H1 (cell line): ENCODE measurements at regions not wholly inside any gene's neighbourhood (a gene's known extent, or its start where the extent isn't known, plus 50 kb on each side); places are given as distances from the start of the nearest gene placed in this dataset.
"Not testable (repeated sequence)": the region's sequence is repeated elsewhere in the genome, so short reads cannot be mapped to it uniquely, and the experiment has no call there.

ENCODE experiments used
- CTCF ChIA-PET: fragments of 300-600 bp; sonication (Branson Sonifier 250); formaldehyde crosslinking; loops from one replicate; lab custom pipeline; 2021; ENCODE audit not compliant: partially characterized antibody; lab: Charles Lee
- POLR2A ChIA-PET: fragments of 300-600 bp; sonication (Branson Sonifier 250); formaldehyde crosslinking; loops from one replicate; lab custom pipeline; 2021; ENCODE audit warnings: inconsistent platforms; ENCODE audit not compliant: partially characterized antibody; lab: Charles Lee
- DNase-seq, 2 experiments: peaks; one replicate each; pipeline versions ENCODE4 v3.0.0 to v3.0.0-alpha.2; 2010 to 2022; ENCODE audit warnings: low spot score in 2 of 2, low read depth in 1 of 2, mixed read lengths in 1 of 2
- FAIRE-seq: peaks from 2 replicates; lab custom pipeline; 2011; peaks lifted over from hg19 to GRCh38; lab: Jason Lieb, UNC
- H2AFZ ChIP-seq: 2 replicates; pipeline ENCODE4 v1.8.1; 2012; ENCODE audit warnings: low read length, inconsistent platforms
- H2AK5ac ChIP-seq: 2 replicates; pipeline ENCODE4 v1.6.1; 2013; ENCODE audit warnings: low read depth, low read length
- H2BK120ac ChIP-seq: replicated peaks from 2 replicates; pipeline ENCODE3; 2013; ENCODE audit warnings: low read depth, low read length, inconsistent platforms
- H2BK12ac ChIP-seq: 2 replicates; pipeline ENCODE4 v1.6.1; 2013; ENCODE audit warnings: low read depth, low read length
- H2BK15ac ChIP-seq: 2 replicates; pipeline ENCODE4 v1.6.1; 2013; ENCODE audit warnings: low read length
- H2BK20ac ChIP-seq: 2 replicates; pipeline ENCODE4 v1.6.1; 2013; ENCODE audit warnings: low read length
- H2BK5ac ChIP-seq: 2 replicates; pipeline ENCODE4 v1.6.1; 2013; ENCODE audit warnings: low read depth, low read length
- H3K14ac ChIP-seq: 2 replicates; pipeline ENCODE4 v1.6.1; 2013; ENCODE audit warnings: inconsistent platforms; ENCODE audit not compliant: insufficient read length
- H3K18ac ChIP-seq: 2 replicates; pipeline ENCODE4 v1.6.1; 2013; ENCODE audit warnings: low read length; ENCODE audit errors: extremely low read depth
- H3K23ac ChIP-seq: 2 replicates; pipeline ENCODE4 v1.6.1; 2013; ENCODE audit warnings: inconsistent platforms; ENCODE audit not compliant: insufficient read length
- H3K23me2 ChIP-seq: 2 replicates; pipeline ENCODE4 v1.6.1; 2013; ENCODE audit warnings: low read depth, low read length
- H3K27ac ChIP-seq: 2 replicates; pipeline ENCODE4 v1.6.1; 2011; ENCODE audit warnings: low read depth, low read length, inconsistent platforms
- H3K27me3 ChIP-seq, 4 experiments: replicated peaks in 1 of 4; 1 replicate in 1 of 4; 2 replicates in 3 of 4; pipeline versions ENCODE4 v1.6.1 to v1.8.1; 2011 to 2013; ENCODE audit warnings: low read length in 3 of 4, mild to moderate bottlenecking in 3 of 4, inconsistent platforms in 2 of 4, mixed read lengths in 2 of 4, moderate library complexity in 1 of 4; ENCODE audit not compliant: control insufficient read depth in 3 of 4, insufficient read depth in 3 of 4; ENCODE audit errors: extremely low read depth in 1 of 4
- H3K36me3 ChIP-seq, 4 experiments: 2 replicates each; pipeline versions ENCODE4 v1.6.1 to v1.8.1; 2011 to 2013; ENCODE audit warnings: mild to moderate bottlenecking in 4 of 4, low read length in 3 of 4, moderate library complexity in 2 of 4, control low read depth in 1 of 4, inconsistent platforms in 1 of 4; ENCODE audit not compliant: insufficient read depth in 4 of 4, control insufficient read depth in 2 of 4
- H3K4ac ChIP-seq: replicated peaks from 2 replicates; pipeline ENCODE3; 2013; ENCODE audit warnings: low read length, low read depth, mixed read lengths, inconsistent platforms; ENCODE audit not compliant: insufficient read length
- H3K4me1 ChIP-seq, 4 experiments: replicated peaks in 1 of 4; 1 replicate in 1 of 4; 2 replicates in 3 of 4; pipeline versions ENCODE4 v1.6.1 to v1.8.1; 2011 to 2013; ENCODE audit warnings: low read length in 3 of 4, inconsistent platforms in 2 of 4, mixed read lengths in 1 of 4; ENCODE audit not compliant: insufficient read depth in 4 of 4, control insufficient read depth in 3 of 4
- H3K4me2 ChIP-seq, 2 experiments: 2 replicates each; pipeline versions ENCODE4 v1.6.1 to v1.8.1; 2011 to 2013; ENCODE audit warnings: low read depth in 2 of 2, low read length in 2 of 2, control low read depth in 1 of 2, inconsistent platforms in 1 of 2, mild to moderate bottlenecking in 1 of 2; ENCODE audit not compliant: insufficient read depth in 1 of 2
- H3K4me3 ChIP-seq, 4 experiments: fragments of 200-600, 300-600 bp in 1 of 4; sonication (generic), shearing (Covaris generic), sonication (Bioruptor Twin) in 1 of 4; 2 replicates each; pipeline versions ENCODE4 v1.5.1 to v1.8.1; 2011 to 2016; ENCODE audit warnings: low read length in 4 of 4, low read depth in 3 of 4, control low read depth in 2 of 4, inconsistent platforms in 2 of 4, mild to moderate bottlenecking in 2 of 4, mixed read lengths in 1 of 4, moderate library complexity in 1 of 4; ENCODE audit not compliant: insufficient read depth in 2 of 4; ENCODE audit errors: extremely low read depth in 1 of 4
- H3K56ac ChIP-seq: replicated peaks from 2 replicates; pipeline ENCODE3; 2013; ENCODE audit warnings: low read depth, mild to moderate bottlenecking, mixed read lengths, low read length, inconsistent platforms; ENCODE audit not compliant: insufficient read length
- H3K79me1 ChIP-seq: 2 replicates; pipeline ENCODE4 v1.6.1; 2013; ENCODE audit warnings: low read depth, low read length, control low read depth
- H3K79me2 ChIP-seq, 2 experiments: 2 replicates each; pipeline versions ENCODE4 v1.6.1 to v1.8.1; 2012 to 2013; ENCODE audit warnings: low read length in 2 of 2, mild to moderate bottlenecking in 2 of 2, inconsistent platforms in 1 of 2; ENCODE audit not compliant: insufficient read depth in 2 of 2, control insufficient read depth in 1 of 2
- H3K9ac ChIP-seq, 4 experiments: replicated peaks in 1 of 4; 1 replicate in 1 of 4; 2 replicates in 3 of 4; pipeline versions ENCODE4 v1.6.1 to v1.8.1; 2011 to 2013; ENCODE audit warnings: low read depth in 3 of 4, low read length in 3 of 4, control low read depth in 2 of 4, mild to moderate bottlenecking in 2 of 4, moderate library complexity in 2 of 4, inconsistent platforms in 1 of 4; ENCODE audit errors: extremely low read depth in 1 of 4
- H3K9me3 ChIP-seq, 2 experiments: 2 replicates each; pipeline versions ENCODE4 v1.6.1 to v1.8.1; 2012 to 2013; ENCODE audit warnings: mild to moderate bottlenecking in 2 of 2, moderate library complexity in 2 of 2, control low read depth in 1 of 2, inconsistent platforms in 1 of 2, low read depth in 1 of 2, low read length in 1 of 2, mixed read lengths in 1 of 2; ENCODE audit not compliant: insufficient read depth in 2 of 2
- H4K20me1 ChIP-seq, 2 experiments: replicated peaks in 1 of 2; 2 replicates each; pipeline versions ENCODE3 to v1.8.1; 2011 to 2013; ENCODE audit warnings: inconsistent platforms in 2 of 2, low read length in 2 of 2, mild to moderate bottlenecking in 1 of 2; ENCODE audit not compliant: insufficient read depth in 2 of 2, control insufficient read depth in 1 of 2
- H4K5ac ChIP-seq: 2 replicates; pipeline ENCODE4 v1.6.1; 2013; ENCODE audit warnings: low read length, low read depth, mixed read lengths, inconsistent platforms; ENCODE audit not compliant: insufficient read length
- H4K8ac ChIP-seq: 2 replicates; pipeline ENCODE4 v1.8.0; 2013; ENCODE audit warnings: mild to moderate bottlenecking, moderate library complexity, low read length, inconsistent platforms; ENCODE audit not compliant: insufficient read depth; ENCODE audit errors: extremely low read depth
- H4K91ac ChIP-seq: replicated peaks from 2 replicates; pipeline ENCODE3; 2013; ENCODE audit warnings: low read length, mixed read lengths, inconsistent platforms; ENCODE audit not compliant: insufficient read length
- WGBS, 2 experiments: shearing (Covaris generic) in 1 of 2; methylation state at CpG; one replicate each; pipeline versions ENCODE4 v1.1.6 to v1.1.7; 2013 to 2015; ENCODE audit warnings: low lambda C conversion rate in 2 of 2, mixed read lengths in 2 of 2, inconsistent platforms in 1 of 2, low coverage in 1 of 2, missing lambda C conversion rate in 1 of 2; ENCODE audit not compliant: insufficient replicate concordance in 2 of 2, insufficient coverage in 1 of 2, insufficient read length in 1 of 2; ENCODE audit errors: extremely low coverage in 1 of 2, missing lambda C conversion rate in 1 of 2; 5-methylcytosine and 5-hydroxymethylcytosine counted together

DNA sequence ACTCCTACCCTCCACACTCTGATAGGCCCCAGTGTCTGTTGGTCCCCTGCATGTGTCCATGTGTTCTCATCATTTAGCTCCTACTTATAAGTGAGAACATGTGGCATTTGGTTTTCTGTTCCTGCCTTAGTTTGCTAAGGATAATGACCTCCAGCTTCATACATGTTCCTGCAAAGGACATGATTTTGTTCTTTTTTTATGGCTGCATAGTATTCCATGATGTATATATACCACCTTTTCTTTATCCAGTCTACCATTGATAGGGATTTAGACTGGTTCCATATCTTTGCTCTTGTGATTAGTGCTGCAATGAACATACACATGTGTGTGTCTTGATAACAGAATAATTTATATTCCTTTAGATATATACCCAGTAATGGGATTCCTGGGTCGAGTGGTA lies 67.9 kb downstream of the MSX2 start:
- H4K5ac ChIP-seq, H3K23me2 ChIP-seq, H3K79me2 ChIP-seq, H2AFZ ChIP-seq, H4K20me1 ChIP-seq, H2BK120ac ChIP-seq, H3K56ac ChIP-seq, FAIRE-seq, H2BK5ac ChIP-seq, H4K91ac ChIP-seq, H3K27me3 ChIP-seq, H3K36me3 ChIP-seq, H3K9ac ChIP-seq, DNase-seq, H3K4ac ChIP-seq, H3K4me2 ChIP-seq, POLR2A ChIA-PET, H2BK15ac ChIP-seq, H2BK20ac ChIP-seq, H3K18ac ChIP-seq, H4K8ac ChIP-seq, H2AK5ac ChIP-seq, H3K14ac ChIP-seq, H3K27ac ChIP-seq, H2BK12ac ChIP-seq, H3K79me1 ChIP-seq, H3K9me3 ChIP-seq, H3K23ac ChIP-seq, H3K4me3 ChIP-seq, H3K4me1 ChIP-seq: not testable (repeated sequence)
- CTCF ChIA-PET, result interaction anchor here (1.0 to 4.7 kb wide), 7 partner anchors 14 to 440 kb away, joined by 3 to 28 read pairs (median 5); no protein-coding TSS in a partner anchor
- 78% methylated on average over 1 of the region's 1 CpG; no CpG with 5 or more reads in 1 of the 2 experiments for WGBS, 2 experiments
